Renal cortical epithelial cell (primary cell): ENCODE measurements at regions not wholly inside any gene's neighbourhood (a gene's known extent, or its start where the extent isn't known, plus 50 kb on each side); places are given as distances from the start of the nearest gene placed in this dataset.

Experiments used
- DNase-seq: peaks from one replicate; pipeline ENCODE4 v3.0.0-alpha.2; 2011; ENCODE audit warnings: low read depth

DNA sequence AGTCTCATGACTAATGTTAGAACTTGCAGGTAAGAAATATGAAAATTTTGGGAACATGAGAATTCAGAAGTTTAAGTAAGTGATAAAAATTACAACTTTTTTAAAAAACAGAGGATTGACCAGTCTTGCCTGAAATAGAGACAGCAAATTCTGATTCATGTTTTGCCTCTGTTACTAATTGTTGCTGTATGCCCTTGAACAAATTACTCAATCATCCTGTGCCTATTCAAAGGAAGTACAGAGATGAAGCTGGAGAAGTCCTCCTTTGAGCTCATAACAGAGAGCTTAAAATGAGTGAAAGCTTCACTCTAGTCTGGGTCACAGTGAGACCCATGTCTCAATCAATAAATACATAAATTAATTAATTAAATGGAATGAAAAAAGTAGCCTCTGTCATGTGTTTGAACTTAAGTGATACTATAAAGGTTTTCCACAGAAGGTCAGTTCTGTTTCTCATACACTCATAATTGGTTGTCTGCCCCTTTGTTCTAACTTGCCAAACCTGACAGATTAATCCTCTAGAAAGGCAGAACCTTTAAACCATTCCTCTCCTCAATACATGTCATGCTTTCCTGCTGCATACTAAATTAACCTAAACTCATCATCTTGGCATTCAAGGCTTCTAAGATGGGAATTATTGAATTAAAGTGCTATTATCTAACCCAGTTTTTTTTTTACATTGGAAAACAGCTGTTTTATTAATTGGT lies 374.6 kb upstream of the LRATD1 start:
- no peak for DNase-seq

DNA sequence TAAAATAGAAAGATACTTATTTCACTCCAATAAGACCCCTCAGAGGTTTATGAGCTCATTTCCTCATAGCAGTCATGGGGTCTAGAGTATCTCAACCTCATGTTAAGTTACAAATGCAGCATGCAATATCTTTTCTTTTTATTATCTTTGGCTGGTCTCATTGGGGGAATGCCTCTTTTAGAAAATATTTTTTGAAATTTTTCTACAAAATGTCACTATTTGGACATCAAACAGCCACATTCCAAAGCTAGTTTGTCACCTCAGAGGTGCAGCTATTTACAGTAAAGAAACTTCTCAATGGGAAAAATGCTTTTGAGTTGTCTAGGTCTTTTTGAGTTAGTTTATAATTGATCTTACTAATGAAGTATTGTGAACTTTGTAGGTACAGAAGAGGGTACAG lies 370.7 kb upstream of the LRATD1 start:
- no peak for DNase-seq

DNA sequence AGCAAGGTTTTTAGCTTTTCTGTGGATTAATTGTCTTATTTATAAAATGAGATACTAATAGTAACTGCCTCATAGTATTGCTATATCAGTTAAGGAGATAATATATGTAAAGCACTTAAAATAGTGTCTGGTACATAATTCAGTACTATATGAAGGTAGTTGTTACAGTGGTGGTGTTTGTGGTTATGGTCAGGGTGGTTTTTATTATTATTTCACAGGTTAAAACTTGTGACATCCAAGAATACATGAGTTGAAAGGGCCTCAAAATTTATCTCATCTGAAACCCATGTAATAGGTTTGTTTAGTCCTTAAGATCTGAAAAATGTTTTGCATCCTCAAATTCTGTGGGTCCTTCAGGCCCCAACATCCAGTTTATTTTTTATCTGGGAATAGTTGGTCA lies 369.5 kb upstream of the LRATD1 start:
- no peak for DNase-seq

DNA sequence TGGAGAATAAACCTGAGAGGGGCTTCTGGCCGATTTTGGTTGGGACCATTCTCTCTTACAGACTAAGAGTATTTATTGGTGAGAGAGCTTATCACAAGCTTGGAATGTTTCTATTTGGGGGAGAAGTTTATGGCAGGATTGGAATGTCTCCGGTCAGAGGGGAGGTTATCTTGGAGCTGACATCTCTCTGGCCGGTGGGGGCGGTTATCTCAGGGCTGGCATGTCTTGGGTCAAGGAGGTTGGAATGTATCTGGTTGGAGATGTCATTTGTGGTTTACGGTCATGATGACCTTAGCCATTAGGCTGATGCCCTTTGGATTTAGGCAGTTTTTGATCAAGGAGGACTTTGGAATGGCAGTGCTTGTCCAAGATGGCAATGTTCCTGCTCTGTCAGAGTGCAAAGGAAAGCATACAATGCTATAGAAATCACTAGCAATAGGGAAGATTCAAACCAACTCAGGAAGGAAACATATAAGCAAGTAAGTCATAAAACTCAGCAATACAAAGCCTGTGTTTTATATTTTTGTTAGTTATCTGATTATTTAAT lies 362.4 kb upstream of the LRATD1 start:
- no peak for DNase-seq

DNA sequence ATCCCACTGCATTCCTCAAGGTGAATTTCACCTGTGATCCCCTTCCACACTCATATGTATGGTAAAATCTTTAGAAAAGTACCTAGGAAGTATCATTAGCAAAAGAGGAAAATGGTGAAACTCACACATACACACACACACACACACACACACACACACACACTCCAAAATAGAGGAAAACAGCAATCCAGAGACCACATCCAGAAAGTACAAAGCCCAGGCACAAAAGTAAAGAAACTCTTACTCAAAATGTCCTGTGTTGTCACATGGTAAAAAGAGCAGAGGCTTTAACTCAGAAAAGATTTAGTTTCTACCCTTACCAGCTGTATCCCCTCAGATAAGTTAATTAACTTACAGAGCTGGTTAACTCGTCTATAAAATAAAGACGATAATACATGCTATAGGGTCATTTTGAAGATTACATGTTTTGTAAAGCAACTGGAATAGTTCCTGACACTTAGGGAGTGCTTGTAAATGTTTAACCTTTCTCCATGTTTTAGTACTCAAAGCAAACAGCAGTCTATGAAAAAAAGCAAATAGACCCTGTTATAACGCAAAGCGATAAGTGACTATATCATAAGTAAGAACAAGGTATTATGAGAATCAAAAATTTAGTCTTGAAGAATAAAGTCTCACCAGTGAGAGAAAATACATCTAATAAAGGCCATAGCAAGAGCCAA lies 360.0 kb upstream of the LRATD1 start:
- no peak for DNase-seq

DNA sequence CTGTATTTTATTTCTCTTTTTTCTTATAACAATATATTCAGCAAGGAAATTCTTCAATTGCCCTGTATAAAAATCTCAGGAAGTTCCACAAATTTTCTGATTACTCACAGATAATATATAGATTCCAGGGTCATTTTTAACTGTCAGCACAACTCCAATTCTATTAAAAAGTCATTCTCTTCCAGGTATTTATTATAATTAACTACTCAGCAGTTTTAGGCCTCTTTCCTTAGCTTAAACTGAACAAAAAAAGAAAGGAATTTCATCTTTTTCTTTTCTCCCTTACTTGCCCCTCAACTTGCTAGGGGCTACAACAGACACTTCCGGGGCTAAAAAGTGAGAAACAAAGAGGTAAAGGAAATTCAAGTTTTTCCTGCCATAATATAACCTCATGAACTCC lies 358.9 kb upstream of the LRATD1 start:
- no peak for DNase-seq

DNA sequence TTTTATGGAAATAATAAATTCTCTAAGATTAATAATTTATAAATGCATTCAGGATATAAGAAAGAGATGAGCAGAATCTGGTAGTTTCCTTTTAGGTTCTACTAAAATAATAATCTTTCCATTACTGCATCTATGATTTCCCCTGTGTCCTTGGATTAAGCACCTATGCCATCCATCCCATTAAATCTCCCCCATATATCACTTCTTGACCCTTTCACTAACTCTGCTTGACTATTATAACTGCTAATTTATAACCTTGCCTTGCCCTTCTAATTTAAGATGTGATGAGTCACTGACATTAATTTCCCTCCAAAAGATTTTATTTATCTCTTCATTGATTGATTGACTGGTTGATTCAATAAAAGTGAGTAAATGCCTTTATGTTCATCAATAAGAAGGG lies 348.3 kb upstream of the LRATD1 start:
- no peak for DNase-seq

DNA sequence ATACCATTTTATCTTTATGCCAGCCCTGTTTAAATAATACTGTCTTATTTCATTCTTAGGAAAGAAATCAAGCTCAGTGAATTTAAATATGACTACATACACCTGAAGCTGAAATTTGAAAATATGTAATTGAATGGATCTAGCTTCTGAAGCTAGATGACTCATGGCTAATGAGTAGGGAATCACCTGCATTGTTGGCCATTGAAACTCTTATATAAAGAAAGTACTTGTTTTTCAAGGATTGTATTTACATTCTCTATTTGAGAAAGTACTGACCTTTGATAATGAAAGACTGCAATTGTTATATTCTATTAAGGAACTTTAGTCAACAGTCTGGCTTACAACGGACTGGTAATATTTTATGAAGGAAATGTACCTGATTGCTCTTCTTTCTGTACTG lies 346.7 kb upstream of the LRATD1 start:
- no peak for DNase-seq

DNA sequence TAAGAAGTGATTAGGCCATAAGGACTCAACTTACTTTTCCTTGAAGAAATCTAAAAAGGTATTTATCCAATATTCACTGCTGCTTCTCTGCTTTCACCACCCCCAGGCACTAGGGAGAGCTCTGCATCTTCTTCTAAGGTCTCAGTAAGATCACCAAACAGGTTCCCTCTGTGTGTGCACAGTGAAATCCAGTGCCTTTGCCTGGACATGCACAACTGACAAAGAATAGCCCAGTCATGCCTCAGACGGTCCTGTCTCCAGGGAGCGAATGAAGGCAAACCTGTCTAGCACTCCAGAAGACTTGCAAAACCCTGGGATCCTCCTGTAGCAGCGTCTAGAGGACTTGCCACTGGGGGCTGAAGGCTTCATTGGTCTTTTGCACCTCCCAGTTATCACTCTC lies 344.5 kb upstream of the LRATD1 start:
- peak; percentile 18 for DNase-seq

DNA sequence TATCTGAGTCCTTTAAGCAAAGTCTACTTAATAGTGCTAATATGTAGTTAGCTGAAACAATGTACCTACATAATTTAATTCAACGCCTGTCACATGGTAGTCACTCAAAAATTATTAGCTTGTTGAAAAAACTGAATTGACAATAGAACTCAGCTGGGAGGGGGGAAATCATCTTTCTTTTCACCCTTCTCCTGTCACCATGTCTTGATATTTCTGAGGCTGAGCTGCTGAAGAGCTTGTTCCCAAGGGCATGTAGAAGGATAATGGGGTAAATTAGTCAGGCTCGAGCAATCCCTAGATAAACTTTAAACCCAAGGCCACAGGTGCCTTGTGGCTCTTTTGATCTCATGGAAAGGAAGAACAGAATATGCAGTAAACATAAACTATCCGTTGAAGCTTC lies 339.6 kb upstream of the LRATD1 start:
- DNase-seq = no peak

DNA sequence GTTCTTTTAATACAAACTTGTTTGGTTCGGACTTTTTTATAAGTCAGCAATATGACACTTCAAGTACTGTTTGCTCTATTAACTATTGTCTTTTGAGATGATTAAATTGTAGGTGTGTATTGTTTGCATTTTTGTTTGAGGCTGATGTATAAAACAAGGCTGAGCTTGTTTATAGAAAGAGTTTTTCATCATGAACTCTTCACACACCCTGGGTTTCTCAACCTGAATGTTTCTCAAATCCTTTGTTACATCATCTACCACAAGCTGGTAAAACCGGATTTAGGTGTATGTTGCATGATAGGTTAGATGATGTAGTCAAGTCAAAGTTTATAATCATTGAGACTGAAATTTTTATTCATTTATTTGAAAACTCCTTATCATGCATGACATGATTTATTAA lies 335.2 kb upstream of the LRATD1 start:
- no peak for DNase-seq

DNA sequence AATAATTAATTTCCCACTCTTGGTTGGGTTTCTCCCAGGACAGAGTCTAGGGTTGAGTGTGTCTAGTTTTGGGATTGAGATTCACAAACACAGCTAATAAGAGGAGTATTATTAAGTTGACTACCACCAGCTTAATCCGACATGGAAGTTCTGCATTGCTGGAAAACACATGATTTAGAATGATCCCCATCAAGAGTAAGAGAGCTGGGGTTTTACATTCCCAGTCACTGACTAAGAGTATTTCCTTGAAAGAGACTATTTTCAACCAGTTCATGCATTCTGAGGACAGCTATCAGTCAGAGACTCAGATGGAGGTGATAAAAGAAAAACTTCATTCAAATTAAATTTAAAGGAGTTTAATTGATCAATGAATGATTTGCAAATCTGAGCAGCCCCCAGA lies 334.6 kb upstream of the LRATD1 start:
- no peak for DNase-seq

DNA sequence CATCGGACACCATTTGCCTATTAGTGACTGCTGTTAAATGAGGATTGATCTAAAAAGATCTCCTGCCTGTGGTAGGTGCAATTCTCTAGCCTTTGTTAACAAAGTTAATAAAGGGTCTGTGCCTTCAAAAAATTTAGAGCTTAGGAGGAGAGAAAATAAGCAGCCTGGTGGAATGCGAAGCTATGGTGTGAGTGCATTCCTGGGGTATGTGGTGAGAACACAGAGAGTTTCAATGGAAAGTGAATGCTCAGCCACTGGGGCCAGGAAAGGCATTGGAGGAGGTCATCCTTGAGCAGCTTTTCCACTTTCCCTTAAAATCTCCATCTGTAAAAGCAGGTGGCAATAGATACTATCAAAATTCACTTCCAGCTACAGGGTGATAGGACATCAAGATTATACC lies 331.2 kb upstream of the LRATD1 start:
- DNase-seq = no peak

DNA sequence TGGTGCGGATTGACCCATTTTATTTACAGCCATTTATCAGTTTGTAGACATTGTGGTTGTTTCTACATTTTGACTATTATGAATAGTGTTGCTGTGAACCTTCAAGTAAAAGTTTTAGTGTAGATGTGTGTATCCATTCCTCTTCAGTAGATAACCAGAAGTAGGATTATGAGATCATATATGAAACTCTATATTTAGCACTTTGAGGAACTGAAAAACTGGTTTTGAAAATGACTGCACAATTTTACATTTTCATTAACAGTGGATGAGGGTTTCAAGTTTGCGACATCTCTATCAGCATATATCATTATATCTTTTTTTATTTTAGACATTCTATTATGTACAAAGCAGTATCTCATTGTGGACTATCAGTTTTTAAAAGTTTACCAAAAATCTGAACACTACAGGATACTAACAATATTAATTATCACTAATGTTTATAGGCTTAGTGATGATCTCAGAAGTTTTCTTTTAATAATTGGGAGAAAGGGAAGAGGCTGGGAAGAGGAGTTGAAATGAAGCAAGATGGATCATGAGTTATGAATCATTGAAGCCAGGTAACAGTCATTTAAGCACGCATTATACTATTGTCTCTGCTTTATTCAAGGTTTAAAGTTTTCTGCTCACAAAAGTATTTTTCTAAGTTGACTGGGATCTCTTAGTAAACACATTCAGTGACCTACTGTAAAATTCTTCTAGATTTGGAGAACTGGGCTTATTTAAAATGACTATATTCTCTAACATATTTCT lies 329.0 kb upstream of the LRATD1 start:
- DNase-seq = no peak

DNA sequence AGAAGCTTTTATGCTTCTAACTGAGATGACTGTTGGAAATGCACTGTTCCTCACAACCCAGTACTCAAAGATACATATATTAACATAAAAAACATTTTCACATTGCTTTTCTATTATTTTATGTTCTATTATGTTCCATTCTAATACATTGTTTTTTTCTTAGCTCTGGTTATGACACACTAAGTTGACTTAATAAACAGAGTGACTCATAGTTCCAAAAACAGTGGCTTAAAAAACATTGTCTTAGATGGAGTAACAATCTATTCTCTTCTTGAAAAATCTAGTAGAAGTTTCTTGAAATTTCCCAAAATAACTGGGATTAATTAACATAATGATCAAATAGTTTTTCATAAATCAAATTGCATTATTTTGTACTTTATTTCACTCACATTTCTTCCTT lies 328.2 kb upstream of the LRATD1 start:
- no peak for DNase-seq

DNA sequence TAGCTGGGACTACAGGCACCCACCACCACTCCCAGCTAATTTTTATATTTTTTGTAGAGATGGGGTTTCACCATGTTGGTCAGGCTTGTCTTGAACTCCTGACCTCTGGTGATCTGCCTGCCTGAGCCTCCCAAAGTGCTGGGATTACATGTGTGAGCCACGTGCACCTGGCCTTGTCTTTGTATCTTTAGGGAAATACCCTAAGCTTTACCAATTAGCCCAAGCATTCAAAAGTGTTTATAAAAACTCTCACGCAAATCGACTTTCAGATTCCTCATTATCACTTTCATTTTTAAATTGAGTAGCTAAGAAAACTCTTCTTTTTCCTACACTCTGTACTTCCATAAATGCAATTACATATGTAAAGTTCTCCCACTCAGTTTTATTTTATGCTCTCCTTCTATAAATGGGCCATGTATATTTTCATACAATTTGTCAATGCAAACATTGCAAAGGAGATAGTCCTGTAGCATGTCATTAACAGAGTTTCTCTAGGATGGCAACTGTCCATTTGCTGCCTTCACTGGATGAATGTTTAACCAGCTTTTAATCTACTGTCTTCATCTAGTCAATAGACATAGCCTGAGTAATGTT lies 326.2 kb upstream of the LRATD1 start:
- no peak for DNase-seq

DNA sequence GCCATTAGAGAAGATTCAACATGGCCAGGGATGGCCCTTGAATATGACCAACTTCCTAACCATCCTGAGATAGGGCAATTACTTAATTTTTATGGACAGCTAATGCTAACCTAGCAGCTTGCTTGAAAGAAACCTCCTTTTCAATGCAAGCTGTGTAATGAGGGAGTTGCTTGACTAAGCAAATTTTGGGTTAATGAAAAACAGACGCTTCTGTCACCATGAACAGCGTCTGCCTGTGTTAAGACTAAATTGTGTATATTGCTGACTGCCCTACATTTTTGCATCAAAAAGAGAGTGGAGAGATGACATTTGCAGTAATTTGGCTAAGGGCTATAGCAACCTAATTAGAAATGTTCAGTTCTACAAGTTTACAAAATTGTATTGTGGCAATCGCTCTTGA lies 319.2 kb upstream of the LRATD1 start:
- no peak for DNase-seq

DNA sequence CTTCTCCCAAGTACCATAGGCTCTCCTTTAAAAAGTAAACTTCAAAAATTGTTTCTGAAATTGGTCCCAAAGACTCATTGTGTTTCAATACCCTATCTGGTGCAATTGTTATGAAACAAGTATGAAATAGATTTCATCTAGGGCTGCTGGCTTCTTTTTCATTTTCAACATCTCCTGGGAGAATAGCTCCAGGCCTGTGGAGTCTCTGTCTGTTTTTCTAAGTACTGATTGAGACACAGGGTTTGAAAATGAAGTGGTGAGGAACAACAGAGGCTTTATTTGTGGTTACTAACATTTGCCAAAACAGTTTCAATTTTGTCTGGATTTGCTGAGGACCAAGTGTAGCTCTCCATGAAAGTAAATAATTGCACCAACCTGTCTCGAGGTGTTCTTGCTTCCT lies 315.9 kb upstream of the LRATD1 start:
- no peak for DNase-seq

DNA sequence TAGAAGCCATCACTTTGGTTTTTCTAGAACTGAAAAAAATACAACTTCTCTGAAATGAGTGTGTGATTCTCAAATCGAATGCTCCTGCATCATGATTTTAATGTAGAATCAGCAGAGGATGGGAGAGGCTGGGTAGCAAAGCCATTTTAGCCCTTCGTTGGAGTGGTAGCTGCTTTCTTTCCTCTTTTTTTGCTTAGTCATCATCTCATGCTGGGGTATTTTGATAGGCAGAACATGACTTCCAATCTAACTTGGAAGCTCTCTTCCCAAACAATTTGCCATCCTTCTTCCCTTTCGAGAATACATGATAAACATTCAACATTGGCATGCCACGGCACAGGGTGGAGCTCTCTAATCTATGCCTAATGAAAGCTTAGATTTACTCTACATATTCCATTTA lies 311.2 kb upstream of the LRATD1 start:
- no peak for DNase-seq

DNA sequence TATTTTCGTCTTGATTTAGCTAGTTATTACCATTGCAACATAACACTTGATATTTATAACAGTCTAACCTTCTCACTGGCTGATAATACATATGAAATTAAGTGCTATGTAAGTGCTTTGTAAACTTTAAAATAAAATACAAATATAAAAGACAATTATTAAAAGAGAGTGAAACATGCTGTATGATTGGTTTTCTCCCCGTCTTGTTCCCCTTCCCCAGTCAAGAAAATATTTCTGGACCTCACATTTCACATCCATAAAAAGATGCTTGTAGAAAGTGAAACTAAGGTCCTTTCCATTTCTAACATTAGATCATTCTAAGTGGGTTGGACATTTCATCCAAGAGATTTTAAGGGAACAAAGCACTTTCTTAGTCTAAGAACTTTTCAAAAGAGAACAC lies 310.2 kb upstream of the LRATD1 start:
- no peak for DNase-seq

DNA sequence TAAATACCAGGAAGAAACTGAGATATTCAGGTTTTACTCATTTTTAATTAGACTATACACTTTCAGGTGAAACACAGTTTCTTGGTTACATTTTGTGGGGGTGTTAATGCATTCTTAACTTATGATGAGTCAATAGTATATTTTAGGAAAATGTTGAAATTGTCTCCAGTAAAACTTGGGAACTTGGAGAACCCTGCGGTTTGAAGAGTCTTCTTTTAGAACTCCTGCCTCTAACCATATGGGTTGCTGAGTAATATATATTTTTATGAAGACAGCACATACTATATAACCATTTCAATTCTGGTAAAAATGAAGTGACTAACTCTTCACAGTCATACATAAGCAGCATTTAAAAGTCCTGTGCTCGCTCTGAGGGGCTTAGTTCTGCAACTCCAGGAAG lies 308.2 kb upstream of the LRATD1 start:
- DNase-seq = no peak

DNA sequence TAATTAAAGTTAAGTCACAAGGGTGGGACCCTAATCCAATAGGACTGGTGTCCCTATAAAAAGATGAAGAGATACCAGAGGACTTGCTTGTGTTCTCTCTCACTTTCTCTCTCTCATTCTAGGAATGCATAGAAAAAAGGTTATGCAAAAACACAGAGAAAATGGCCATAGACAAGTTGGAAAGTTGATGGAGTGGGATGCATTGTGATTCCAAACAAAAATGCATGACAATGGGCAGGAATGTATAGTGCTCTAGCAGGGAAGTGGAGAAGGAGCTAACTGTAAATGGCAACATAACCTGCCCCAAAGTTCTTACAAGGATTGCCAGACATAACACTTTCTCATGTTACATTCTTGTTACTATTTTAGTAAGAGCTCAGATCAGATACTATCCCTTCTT lies 301.6 kb upstream of the LRATD1 start:
- no peak for DNase-seq
